AG04450 (cell line): ENCODE measurements at regions not wholly inside any gene's neighbourhood (a gene's known extent, or its start where the extent isn't known, plus 50 kb on each side); places are given as distances from the start of the nearest gene placed in this dataset.
"Not testable (repeated sequence)": the region's sequence is repeated elsewhere in the genome, so short reads cannot be mapped to it uniquely, and the experiment has no call there.

Source experiments
- CTCF ChIA-PET: fragments of 300-600, 350-600 bp; formaldehyde crosslinking; extraction: SDS; loops from one replicate; lab custom pipeline; 2022; ENCODE audit warnings: antibody characterized with exemption, inconsistent platforms; lab: Charles Lee
- POLR2A ChIA-PET: fragments of 350-600 bp; formaldehyde crosslinking; extraction: SDS; loops from one replicate; lab custom pipeline; 2021; ENCODE audit warnings: antibody characterized with exemption, inconsistent platforms; lab: Yijun Ruan, JAX
- DNase-seq: peaks from one replicate; pipeline ENCODE4 v3.0.0-alpha.2; 2011; ENCODE audit warnings: low read depth, low spot score
- H3K27ac ChIP-seq: one replicate; pipeline ENCODE4 v1.5.1; 2012; ENCODE audit warnings: low read depth, low read length, control low read depth
- H3K27me3 ChIP-seq: one replicate; pipeline ENCODE4 v1.6.0; 2012; ENCODE audit warnings: low read length; ENCODE audit not compliant: control insufficient read depth, insufficient read depth
- H3K4me3 ChIP-seq: 2 replicates; pipeline ENCODE4 v1.5.1; 2011; ENCODE audit warnings: mild to moderate bottlenecking, low read depth, low read length, control low read depth
- H3K9me3 ChIP-seq: 2 replicates; pipeline ENCODE4 v1.5.1; 2012; ENCODE audit warnings: low read length; ENCODE audit not compliant: control insufficient read depth, insufficient read depth
- TF ChIP-seq, protein P1 (sequence below): IDR thresholded peaks from 2 replicates; pipeline ENCODE4 v1.5.1; 2011; ENCODE audit warnings: low read depth, low read length, control low read depth, inconsistent platforms

DNA sequence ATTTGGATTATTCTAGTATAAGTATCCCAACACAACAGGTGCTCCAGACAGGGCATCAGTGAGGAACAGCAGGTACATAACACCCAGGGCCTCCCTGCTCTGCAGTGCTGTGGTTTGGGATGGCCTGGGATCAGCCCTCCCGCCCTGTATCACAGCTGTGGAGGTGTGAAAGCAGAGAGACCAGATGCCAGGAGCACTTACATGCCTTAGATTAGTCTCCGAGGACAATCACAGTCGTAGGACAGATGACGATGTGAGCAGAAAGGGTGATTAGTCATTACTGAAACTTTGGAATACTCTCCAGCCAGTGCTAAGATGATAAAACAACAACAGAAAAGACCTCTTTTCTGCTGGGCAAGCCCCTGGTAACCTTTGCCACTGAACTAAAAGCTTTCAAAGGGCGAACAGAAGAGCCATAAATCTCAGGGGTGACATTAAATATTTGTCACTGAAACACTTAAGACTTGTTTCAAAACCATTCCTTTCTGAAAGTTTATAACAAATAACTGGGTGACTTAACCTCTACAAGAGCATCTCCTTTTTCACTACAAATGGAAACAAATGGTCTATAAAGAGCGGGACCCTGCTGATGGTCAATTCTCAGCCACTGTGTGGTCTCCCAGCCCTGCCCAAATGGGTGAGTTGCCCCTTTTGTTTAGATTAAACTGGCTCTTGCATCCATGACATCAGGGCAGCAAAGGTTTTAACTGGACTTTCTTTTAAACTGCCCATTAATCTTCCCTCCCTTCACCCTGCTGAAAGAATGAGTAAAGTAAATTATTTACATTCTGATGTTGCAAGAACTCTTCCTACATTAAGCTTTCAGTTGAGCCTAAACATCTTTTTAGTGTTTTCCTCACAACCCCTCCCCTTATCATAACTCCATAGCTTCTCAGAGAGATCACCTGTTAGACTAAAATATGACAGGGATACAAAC lies 183.1 kb upstream of the COX10 start:
- no peak overlapping the region for H3K4me3 ChIP-seq
- DNase-seq = peak; percentile 59
- ChIA-PET POLR2A (interaction anchor here (0.6 to 1.9 kb wide), 3 partner anchors 58 to 415 kb away, joined by 3 to 5 read pairs (median 4); partner anchors contain the start of gene HS3ST3B1), CTCF (interaction anchor here (0.6 to 1.4 kb wide), 2 partner anchors 293 to 855 kb away, joined by 3 to 4 read pairs; no protein-coding TSS in a partner anchor)
- TF ChIP-seq, protein P1, sequence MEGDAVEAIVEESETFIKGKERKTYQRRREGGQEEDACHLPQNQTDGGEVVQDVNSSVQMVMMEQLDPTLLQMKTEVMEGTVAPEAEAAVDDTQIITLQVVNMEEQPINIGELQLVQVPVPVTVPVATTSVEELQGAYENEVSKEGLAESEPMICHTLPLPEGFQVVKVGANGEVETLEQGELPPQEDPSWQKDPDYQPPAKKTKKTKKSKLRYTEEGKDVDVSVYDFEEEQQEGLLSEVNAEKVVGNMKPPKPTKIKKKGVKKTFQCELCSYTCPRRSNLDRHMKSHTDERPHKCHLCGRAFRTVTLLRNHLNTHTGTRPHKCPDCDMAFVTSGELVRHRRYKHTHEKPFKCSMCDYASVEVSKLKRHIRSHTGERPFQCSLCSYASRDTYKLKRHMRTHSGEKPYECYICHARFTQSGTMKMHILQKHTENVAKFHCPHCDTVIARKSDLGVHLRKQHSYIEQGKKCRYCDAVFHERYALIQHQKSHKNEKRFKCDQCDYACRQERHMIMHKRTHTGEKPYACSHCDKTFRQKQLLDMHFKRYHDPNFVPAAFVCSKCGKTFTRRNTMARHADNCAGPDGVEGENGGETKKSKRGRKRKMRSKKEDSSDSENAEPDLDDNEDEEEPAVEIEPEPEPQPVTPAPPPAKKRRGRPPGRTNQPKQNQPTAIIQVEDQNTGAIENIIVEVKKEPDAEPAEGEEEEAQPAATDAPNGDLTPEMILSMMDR = no peak
- no peaks in the 10 kb centered on the region for H3K9me3 ChIP-seq
- H3K27me3 ChIP-seq = no peaks in the 10 kb centered on the region
- H3K27ac ChIP-seq = peak overlapping the region; percentile 11

GRCh38 chr17:13888056-13888609 lies 181.2 kb upstream of the COX10 start:
- DNase-seq = no peak
- ChIA-PET CTCF (no interaction called here), POLR2A (interaction anchor here (0.6 kb wide), 1 partner anchor 256 kb away, joined by 3 read pairs; no protein-coding TSS in a partner anchor)
- Histone ChIP-seq H3K4me3 (no peak overlapping the region), H3K27ac (no peak overlapping the region), H3K27me3 (no peaks in the 10 kb centered on the region), H3K9me3 (no peaks in the 10 kb centered on the region)
- TF ChIP-seq, protein P1 = no peak

DNA sequence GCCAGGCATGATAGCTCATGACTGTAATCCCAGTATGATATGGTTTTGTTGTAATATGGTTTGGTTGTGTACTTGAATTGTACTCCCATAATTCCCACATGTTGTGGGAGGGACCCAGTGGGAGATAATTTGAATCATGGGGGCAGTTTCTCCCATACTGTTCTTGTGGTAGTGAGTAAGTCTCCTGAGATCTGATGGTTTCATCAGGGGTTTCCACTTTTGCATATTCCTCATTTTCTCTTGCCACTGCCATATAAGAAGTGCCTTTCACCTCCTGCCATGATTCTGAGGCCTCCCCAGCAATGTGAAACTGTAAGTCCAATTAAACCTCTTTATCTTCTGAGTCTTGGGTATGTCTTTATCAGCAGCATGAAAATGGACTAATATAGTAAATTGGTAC lies 160.3 kb upstream of the COX10 start:
- CTCF ChIA-PET, DNase-seq, H3K4me3 ChIP-seq, H3K9me3 ChIP-seq, H3K27me3 ChIP-seq, POLR2A ChIA-PET, H3K27ac ChIP-seq: not testable (repeated sequence)

DNA sequence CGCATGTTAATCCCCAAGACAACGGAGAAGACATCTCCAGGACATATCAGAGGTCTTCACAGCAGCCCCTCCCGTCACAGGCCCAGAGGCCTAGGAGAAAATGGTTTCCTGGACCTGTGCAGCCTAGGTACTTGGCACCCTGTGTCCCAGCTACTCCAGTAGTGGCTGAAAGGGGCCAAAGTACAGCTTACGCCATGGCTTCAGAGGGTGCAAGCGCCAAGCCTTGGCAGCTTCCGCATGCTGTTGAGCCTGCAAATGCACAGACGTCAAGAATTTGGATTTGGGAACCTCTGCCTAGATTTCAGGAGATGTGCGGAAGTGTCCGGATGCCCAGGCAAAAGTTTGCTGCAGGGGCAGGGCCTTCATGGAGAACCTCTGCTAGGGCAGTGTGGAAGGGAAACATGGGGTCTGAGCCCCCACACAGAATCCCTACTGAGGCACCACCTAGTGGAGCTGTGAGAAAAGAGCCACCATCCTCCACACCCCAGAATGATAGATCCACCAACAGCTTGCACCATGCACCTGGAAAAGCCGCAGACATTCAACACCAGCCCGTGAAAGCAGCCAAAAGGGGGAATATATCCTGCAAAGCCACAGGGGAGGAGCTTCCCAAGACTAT lies 159.3 kb upstream of the COX10 start:
- TF ChIP-seq, protein P1 = no peak
- Histone ChIP-seq H3K9me3 (no peaks in the 10 kb centered on the region; the same call in 1 of the 2 replicates), H3K27ac (no peak overlapping the region), H3K27me3 (no peaks in the 10 kb centered on the region), H3K4me3 (no peak overlapping the region)
- ChIA-PET POLR2A (no interaction called here), CTCF (no interaction called here)
- no peak for DNase-seq

GRCh38 chr17:13917634-13918033 lies 151.7 kb upstream of the COX10 start:
- no peak for DNase-seq
- no peaks in the 10 kb centered on the region; the same call in 1 of the 2 replicates for H3K9me3 ChIP-seq
- H3K27ac ChIP-seq = no peak overlapping the region
- no peak overlapping the region for H3K4me3 ChIP-seq
- H3K27me3 ChIP-seq = no peaks in the 10 kb centered on the region
- CTCF ChIA-PET = no interaction called here
- TF ChIP-seq, protein P1 = no peak
- POLR2A ChIA-PET = no interaction called here
